Right lobe of liver (tissue), 6 donors: ENCODE measurements at regions not wholly inside any gene's neighbourhood (a gene's known extent, or its start where the extent isn't known, plus 50 kb on each side); places are given as distances from the start of the nearest gene placed in this dataset.

Experiments
- ATAC-seq, 4 donors: fragments of 200-7000 bp; cut with Tn5 transposase; one replicate each; pipeline ENCODE4 v1.9.1; 2020; ENCODE audit warnings: mild to moderate bottlenecking in 4 of 4, moderate library complexity in 4 of 4
- DNase-seq, 3 donors: peaks; one replicate each; pipeline ENCODE4 v3.0.0-alpha.2; 2020
- H3K27ac ChIP-seq, 3 donors: fragments of 200-600 bp; one replicate each; pipeline ENCODE4 v1.8.0; 2022
- H3K27me3 ChIP-seq, 2 donors: fragments of 200-600 bp; one replicate each; pipeline ENCODE4 v1.8.0; 2022
- H3K36me3 ChIP-seq, 4 donors: fragments of 200-600 bp; sonication (generic) in 1 of 4; one replicate each; pipeline versions ENCODE4 v1.5.1 to v1.8.0; 2017 to 2022; ENCODE audit warnings: control low read depth in 1 of 4
- H3K4me1 ChIP-seq, 4 donors: fragments of 200-600 bp; sonication (generic) in 1 of 4; one replicate each; pipeline versions ENCODE4 v1.5.1 to v1.8.0; 2017 to 2022; ENCODE audit warnings: control low read depth in 1 of 4
- H3K4me3 ChIP-seq, 3 donors: fragments of 200-600 bp; one replicate each; pipeline ENCODE4 v1.8.0; 2022
- H3K9me3 ChIP-seq, 4 donors: fragments of 200-600 bp; sonication (generic) in 1 of 4; one replicate each; pipeline versions ENCODE4 v1.5.1 to v1.8.0; 2017 to 2022; ENCODE audit warnings: control low read depth in 1 of 4
- CTCF ChIP-seq, 4 donors: fragments of 200-600 bp in 3 of 4; fragments of 450-650 bp in 1 of 4; IDR thresholded peaks; one replicate each; pipeline versions ENCODE4 v1.5.1 to v1.8.0; 2016 to 2022; ENCODE audit warnings: antibody characterized with exemption in 4 of 4, mild to moderate bottlenecking in 2 of 4
- POLR2A ChIP-seq: fragments of 450-650 bp; IDR thresholded peaks from one replicate; pipeline ENCODE4 v1.6.1; 2017; ENCODE audit warnings: antibody characterized with exemption, mild to moderate bottlenecking
- WGBS: methylation state at CpG from one replicate; pipeline ENCODE4 v1.1.6; 2018; ENCODE audit warnings: low coverage, low lambda C conversion rate; ENCODE audit not compliant: insufficient coverage; ENCODE audit errors: missing lambda C conversion rate; 5-methylcytosine and 5-hydroxymethylcytosine counted together
- intact Hi-C, 2 donors: fragments of 100-400 bp; cut with DNase I; formaldehyde crosslinking; loops; one replicate each; pipeline versions ENCODE4 v1.11.2 to v1.14.1; 2022
- donor health status: DM: no; HTN: yes; CAD: no.
- donor health status: DM: no; HTN: no; CAD: no.
- donor health status: DM: no; HTN: no; CAD: no.
- donor health status: DM: no; HTN: yes; CAD: no.
- donor health status: DM: no; HTN: yes; CAD: no.

GRCh38 chr7:20894806-20895205 is 108.1 kb upstream of the SP8 start:
- Histone ChIP-seq H3K9me3 (no peaks in the 10 kb centered on the region), H3K36me3 (no peaks in the 10 kb centered on the region), H3K4me1 (no peaks in the 10 kb centered on the region), H3K27me3 (no peaks in the 10 kb centered on the region), H3K27ac (no peak overlapping the region), H3K4me3 (no peak overlapping the region)
- no peak for TF ChIP-seq CTCF (IDR thresholded peaks at IDR 0.05)
- no peak for TF ChIP-seq POLR2A
- intact Hi-C loops = no loop called here
- ATAC-seq (no peak), DNase-seq (no peak)

- TF ChIP-seq CTCF (IDR thresholded peaks at IDR 0.05) = no peak
- TF ChIP-seq POLR2A = no peak
- Histone ChIP-seq H3K27ac (no peak overlapping the region), H3K4me1 (no peaks in the 10 kb centered on the region), H3K4me3 (no peak overlapping the region), H3K27me3 (no peaks in the 10 kb centered on the region), H3K9me3 (no peaks in the 10 kb centered on the region), H3K36me3 (no peaks in the 10 kb centered on the region)
- intact Hi-C loops = no loop called here
- ATAC-seq (no peak), DNase-seq (no peak)
- WGBS = 66% methylated on average over 5 of the region's 5 CpGs
These were observed 108.9 kb upstream of the SP8 start for GRCh38 chr7:20895563-20895962.

- WGBS = 65% methylated on average over 2 of the region's 2 CpGs
- no peak for ATAC-seq
- no peaks in the 10 kb centered on the region for H3K27me3 ChIP-seq
These were observed 110.3 kb upstream of the SP8 start for GRCh38 chr7:20896996-20897395.

GRCh38 chr7:20906801-20907453 is 120.2 kb upstream of the SP8 start:
- Histone ChIP-seq H3K4me3 (no peak overlapping the region), H3K9me3 (no peaks in the 10 kb centered on the region), H3K36me3 (no peaks in the 10 kb centered on the region), H3K27ac (no peak overlapping the region), H3K27me3 (no peaks in the 10 kb centered on the region), H3K4me1 (no peaks in the 10 kb centered on the region)
- ATAC-seq (no peak), DNase-seq (no peak)
- intact Hi-C loops = no loop called here
- no peak for TF ChIP-seq CTCF (IDR thresholded peaks at IDR 0.05)
- TF ChIP-seq POLR2A = no peak
- WGBS = 43% methylated on average over 3 of the region's 3 CpGs

More at GRCh38 chr7:20896996-20897395, 110.3 kb upstream of the SP8 start:
- H3K4me3 ChIP-seq = no peak overlapping the region
- intact Hi-C loops = no loop called here
- TF ChIP-seq CTCF (IDR thresholded peaks at IDR 0.05) = no peak
- TF ChIP-seq POLR2A = no peak
- H3K36me3 ChIP-seq = no peaks in the 10 kb centered on the region
- no peak overlapping the region for H3K27ac ChIP-seq
- H3K4me1 ChIP-seq = no peaks in the 10 kb centered on the region
- DNase-seq = no peak
- H3K9me3 ChIP-seq = no peaks in the 10 kb centered on the region

- no peak for ATAC-seq
- no peaks in the 10 kb centered on the region for H3K27me3 ChIP-seq
- whole genome bisulfite sequencing = 57% methylated on average over 4 of the region's 4 CpGs
- TF ChIP-seq CTCF (IDR thresholded peaks at IDR 0.05) = no peak
- no peak for TF ChIP-seq POLR2A
- no peak overlapping the region for H3K4me3 ChIP-seq
- no peak for DNase-seq
- H3K9me3 ChIP-seq = no peaks in the 10 kb centered on the region
- no peaks in the 10 kb centered on the region for H3K36me3 ChIP-seq
- intact Hi-C loops = no loop called here
- H3K4me1 ChIP-seq = no peaks in the 10 kb centered on the region
- no peak overlapping the region for H3K27ac ChIP-seq
These were observed 124.4 kb upstream of the SP8 start for GRCh38 chr7:20911081-20911480.
